ENCODE measurements at regions not wholly inside any gene's neighbourhood (a gene's known extent, or its start where the extent isn't known, plus 50 kb on each side); places are given as distances from the start of the nearest gene placed in this dataset.

DNA sequence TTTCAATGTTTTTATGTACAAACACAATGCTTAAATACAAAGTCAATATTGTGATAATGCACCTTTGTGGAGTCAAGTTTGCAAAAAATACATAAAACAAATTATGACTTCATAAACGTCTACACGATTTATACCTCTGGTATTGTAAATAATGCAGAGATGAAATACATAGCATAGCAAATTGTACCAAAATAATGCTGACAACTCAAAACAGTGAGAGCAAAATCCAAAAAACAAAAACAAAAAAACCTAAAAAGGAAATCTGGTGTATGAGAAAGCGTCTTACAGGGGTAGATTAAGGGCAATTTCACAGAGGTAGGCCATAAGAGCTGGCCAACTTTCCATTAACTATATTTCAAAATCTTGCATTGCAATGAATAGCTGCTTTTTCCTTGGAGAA is 161.5 kb upstream of the LRRC7 start:
- TF ChIP-seq CTCF (IDR thresholded peaks at IDR 0.05; ENCODE audit: low read depth, low read length, missing control alignments), result no peak
- DNase-seq (ENCODE audit: extremely low read depth, low read depth), result no peak
- H3K4me3 ChIP-seq (replicated peaks; ENCODE audit: low read depth, low read length), result no peak overlapping the region

GRCh38 chr1:69409731-69410456 is 157.8 kb upstream of the LRRC7 start:
- TF ChIP-seq CTCF (IDR thresholded peaks at IDR 0.05; ENCODE audit: low read depth, low read length, missing control alignments), result no peak
- H3K4me3 ChIP-seq (replicated peaks; ENCODE audit: low read depth, low read length), result no peak overlapping the region
- DNase-seq (ENCODE audit: extremely low read depth, low read depth), result no peak

GRCh38 chr1:69410457-69410850 is 157.3 kb upstream of the LRRC7 start:
- TF ChIP-seq CTCF (IDR thresholded peaks at IDR 0.05; ENCODE audit: low read depth, low read length, missing control alignments), result no peak
- H3K4me3 ChIP-seq (replicated peaks; ENCODE audit: low read depth, low read length), result no peak overlapping the region
- no peak for DNase-seq (ENCODE audit: extremely low read depth, low read depth)

GRCh38 chr1:69410893-69411292 is 156.8 kb upstream of the LRRC7 start:
- TF ChIP-seq CTCF (IDR thresholded peaks at IDR 0.05; ENCODE audit: low read depth, low read length, missing control alignments), result no peak
- H3K4me3 ChIP-seq (replicated peaks; ENCODE audit: low read depth, low read length), result no peak overlapping the region
- DNase-seq (ENCODE audit: extremely low read depth, low read depth), result no peak

- DNase-seq (ENCODE audit: extremely low read depth, low read depth), result no peak
- H3K4me3 ChIP-seq (replicated peaks; ENCODE audit: low read depth, low read length), result no peak overlapping the region
These were observed 156.1 kb upstream of the LRRC7 start for GRCh38 chr1:69411617-69412016.

DNA sequence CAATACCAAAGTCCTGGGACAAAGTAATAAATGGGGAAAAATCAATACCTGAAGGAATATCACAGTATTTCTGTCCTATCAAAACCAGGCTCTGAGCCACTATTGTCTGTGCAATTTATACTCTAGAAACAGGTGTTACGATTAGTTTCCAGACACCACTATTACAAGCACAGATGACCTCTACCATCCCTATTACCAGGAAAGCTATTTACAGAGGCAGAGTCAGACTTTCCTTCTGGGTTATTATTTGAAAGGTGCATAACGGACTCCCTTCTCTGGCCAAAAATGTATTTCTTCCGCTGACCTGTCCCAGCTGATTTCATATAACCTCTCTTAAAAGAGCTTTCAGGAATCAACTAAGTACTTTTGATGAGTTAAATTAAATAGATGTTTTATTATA is 154.6 kb upstream of the LRRC7 start:
- no peak overlapping the region for H3K4me3 ChIP-seq (replicated peaks; ENCODE audit: low read depth, low read length)
- TF ChIP-seq CTCF (IDR thresholded peaks at IDR 0.05; ENCODE audit: low read depth, low read length, missing control alignments), result no peak
- no peak for DNase-seq (ENCODE audit: extremely low read depth, low read depth)

More at GRCh38 chr1:69411617-69412016, 156.1 kb upstream of the LRRC7 start:
- TF ChIP-seq CTCF (IDR thresholded peaks at IDR 0.05; ENCODE audit: low read depth, low read length, missing control alignments), result no peak

GRCh38 chr1:69414574-69414973 is 153.1 kb upstream of the LRRC7 start:
- no peak overlapping the region for H3K4me3 ChIP-seq (replicated peaks; ENCODE audit: low read depth, low read length)
- no peak for TF ChIP-seq CTCF (IDR thresholded peaks at IDR 0.05; ENCODE audit: low read depth, low read length, missing control alignments)
- DNase-seq (ENCODE audit: extremely low read depth, low read depth), result no peak
